C1 segment of cervical spinal cord (tissue), 14 donors: ENCODE measurements at regions not wholly inside any gene's neighbourhood (a gene's known extent, or its start where the extent isn't known, plus 50 kb on each side); places are given as distances from the start of the nearest gene placed in this dataset.

ENCODE experiments used
- DNase-seq, 14 donors: peaks; one replicate each; lab custom pipeline; 2025; lab: John Stamatoyannopoulos, UW

DNA sequence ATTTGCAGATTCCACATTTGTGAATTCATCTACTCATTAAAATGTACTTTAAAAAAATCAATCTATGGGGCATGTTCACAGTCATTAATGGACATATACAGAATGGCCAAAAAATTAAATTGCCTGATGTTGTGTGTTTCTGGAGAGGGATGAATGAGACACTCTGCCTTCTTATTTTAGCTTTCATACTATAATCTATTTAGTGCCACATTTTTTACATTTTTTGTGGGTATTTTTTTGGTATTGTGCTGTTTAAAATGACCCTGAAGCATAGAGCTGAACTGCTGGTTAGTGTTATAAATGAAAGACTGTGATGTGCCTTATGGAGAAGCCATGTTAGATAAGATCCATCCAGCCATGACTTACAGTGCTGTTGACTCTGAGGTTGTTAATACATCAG is 961.8 kb upstream of the LRRN3 start:
- DNase-seq: no peak

GRCh38 chr7:110130669-110131068 is 960.3 kb upstream of the LRRN3 start:
- DNase-seq: no peak

GRCh38 chr7:110131344-110131743 is 959.6 kb upstream of the LRRN3 start:
- DNase-seq: no peak

- DNase-seq: no peak
These were observed 951.9 kb upstream of the LRRN3 start for GRCh38 chr7:110139056-110139455.

- DNase-seq: no peak
These were observed 947.9 kb upstream of the LRRN3 start for GRCh38 chr7:110142939-110143526.

- no peak for DNase-seq
These were observed 946.3 kb upstream of the LRRN3 start for GRCh38 chr7:110144599-110144998.

- no peak for DNase-seq
These were observed 942.9 kb upstream of the LRRN3 start for GRCh38 chr7:110148054-110148453.

GRCh38 chr7:110153222-110153621 is 937.7 kb upstream of the LRRN3 start:
- no peak for DNase-seq

GRCh38 chr7:110156511-110156910 is 934.4 kb upstream of the LRRN3 start:
- DNase-seq: no peak

- no peak for DNase-seq
These were observed 933.1 kb upstream of the LRRN3 start for GRCh38 chr7:110157631-110158362.

- DNase-seq: no peak
These were observed 922.9 kb upstream of the LRRN3 start for GRCh38 chr7:110168010-110168409.

DNA sequence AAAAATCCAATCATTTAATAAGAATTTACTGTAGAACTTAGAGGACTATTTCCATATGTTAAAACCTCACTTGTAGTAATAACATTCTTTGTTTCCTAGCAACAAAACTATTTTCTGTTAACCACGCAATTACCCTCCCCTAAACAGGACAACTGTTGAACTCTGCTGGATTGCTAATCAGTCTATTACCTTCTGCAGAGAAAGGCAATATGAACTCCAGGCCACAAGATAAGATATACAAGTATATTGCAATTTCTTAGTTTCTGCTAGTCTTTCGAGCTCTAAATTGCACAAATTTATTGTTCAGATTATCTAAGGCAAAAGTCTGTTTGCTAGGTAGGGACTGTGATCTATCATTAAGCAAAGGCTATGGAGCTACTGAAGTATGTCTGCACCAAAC is 920.1 kb upstream of the LRRN3 start:
- no peak for DNase-seq

GRCh38 chr7:110177463-110177862 is 913.5 kb upstream of the LRRN3 start:
- DNase-seq: no peak

DNA sequence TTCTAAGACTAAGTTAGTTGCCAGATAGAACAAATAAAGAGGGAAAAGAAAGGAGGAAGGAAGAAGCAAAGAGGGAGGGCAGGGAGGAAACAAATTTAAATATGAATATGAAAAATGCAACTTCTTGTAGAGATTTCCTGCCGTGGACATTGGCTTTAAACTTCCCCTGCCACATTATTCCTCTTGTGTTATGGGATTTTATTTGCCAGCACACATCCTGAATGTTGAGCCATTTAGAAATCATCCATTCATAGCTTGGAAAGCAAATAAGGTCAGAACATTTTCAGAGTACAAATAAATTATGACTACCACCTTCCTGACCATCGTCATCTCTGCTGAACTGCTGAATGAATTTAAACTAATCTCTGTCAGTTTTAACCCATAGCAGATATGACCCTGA is 911.9 kb upstream of the LRRN3 start:
- DNase-seq: no peak

DNA sequence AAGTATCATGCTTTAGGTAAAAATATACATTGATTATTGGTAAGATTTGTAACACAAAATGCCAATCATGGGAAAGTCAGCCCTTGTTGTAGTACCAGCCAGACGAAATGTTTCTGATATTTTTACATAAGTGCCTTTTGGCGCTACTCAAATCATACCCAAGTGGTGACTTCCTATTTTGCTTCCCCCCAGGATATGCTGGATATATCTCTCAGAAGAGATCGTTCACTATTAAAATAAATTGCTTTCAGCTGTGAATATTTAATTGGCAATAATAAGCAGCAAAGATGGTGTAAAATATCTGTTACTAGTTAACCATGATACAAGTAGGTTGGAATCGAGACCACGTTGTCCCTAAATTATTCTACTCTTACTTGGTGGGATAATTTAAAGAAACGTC is 909.2 kb upstream of the LRRN3 start:
- no peak for DNase-seq

DNA sequence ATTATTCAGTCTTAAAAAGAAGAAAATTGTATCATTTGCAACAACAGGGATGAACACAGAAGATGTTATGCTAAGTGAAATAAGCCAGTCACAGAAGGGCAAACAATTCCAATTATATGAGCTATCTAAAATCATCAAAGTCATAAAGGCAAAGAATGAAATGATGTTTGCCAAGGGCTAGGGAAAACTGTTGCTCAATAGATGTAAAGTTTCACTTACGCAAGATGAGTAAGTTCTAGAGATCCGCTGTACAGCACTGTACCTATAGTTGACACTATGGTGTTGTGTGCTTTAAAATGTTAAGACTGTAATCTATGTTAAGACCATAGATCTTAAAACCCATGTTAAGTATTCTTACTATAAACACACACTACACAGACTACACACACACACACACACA is 904.6 kb upstream of the LRRN3 start:
- DNase-seq: no peak

DNA sequence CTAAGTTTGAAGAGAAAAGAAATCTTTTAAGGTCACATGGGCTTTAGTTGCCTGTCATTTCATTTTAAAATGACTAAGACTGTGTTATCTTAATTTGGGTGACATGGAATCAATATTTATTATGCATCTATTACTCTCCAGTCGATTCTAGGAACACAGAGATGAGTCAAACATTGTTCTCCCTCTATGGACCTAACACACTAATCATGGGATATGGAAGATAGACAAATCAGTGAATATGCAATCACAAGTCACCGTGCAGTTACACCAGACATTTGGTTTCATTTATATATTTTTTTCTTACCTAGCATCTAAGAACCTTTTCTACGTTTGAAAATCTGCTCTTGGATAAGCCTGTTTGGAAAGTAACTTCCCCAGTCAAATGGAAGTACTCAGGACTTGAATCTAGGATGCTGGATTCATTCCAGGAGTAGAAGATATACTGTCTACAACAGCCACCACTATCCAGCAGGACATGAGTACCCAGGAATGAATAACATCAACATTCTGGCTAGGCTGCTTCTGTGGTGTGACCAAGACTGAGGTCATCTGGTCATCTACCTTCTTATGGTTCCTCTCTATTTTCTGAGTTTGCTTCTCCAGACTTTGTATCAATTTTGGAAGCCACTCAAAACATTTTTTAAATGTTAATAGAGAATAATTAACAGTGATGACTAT is 902.9 kb upstream of the LRRN3 start:
- DNase-seq: no peak

DNA sequence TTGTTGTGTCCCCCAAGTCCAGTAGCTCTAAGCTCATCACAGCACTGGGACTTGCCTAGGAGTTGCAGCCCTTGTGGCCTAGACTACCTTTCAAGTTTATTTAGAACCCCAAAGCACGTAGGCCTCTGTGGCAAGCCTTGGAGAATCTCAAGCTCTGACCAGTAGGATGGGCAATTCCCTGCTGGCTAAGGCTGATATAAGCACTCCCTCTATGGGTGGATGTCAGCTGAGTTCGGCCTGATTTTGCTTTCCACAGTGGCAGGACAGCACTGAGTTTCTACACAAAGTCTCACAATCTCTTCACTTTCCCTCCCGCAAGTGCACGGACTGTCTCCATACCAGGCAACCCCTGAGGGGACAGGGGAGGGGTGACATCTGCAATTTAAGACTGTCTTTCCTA is 886.4 kb upstream of the LRRN3 start:
- no peak for DNase-seq

DNA sequence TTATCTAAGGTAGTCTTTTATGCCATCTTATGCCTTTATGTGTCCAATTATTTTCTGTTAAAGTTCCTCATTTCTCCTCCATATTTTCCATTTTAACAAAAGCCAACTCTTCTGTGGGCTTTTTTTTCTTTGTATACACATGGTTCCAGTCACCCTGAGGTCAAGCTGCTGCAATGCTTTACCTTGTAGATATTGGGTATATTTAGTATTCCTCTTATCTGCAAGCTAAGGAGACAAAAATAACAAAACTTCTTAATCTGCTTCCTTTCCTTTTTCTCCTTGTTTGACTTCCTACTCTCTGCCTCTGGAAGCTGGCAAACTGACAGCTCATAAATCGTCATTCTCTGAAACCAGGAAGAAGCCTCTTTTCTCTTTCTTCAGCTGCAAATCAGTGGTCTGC is 885.0 kb upstream of the LRRN3 start:
- DNase-seq: no peak

DNA sequence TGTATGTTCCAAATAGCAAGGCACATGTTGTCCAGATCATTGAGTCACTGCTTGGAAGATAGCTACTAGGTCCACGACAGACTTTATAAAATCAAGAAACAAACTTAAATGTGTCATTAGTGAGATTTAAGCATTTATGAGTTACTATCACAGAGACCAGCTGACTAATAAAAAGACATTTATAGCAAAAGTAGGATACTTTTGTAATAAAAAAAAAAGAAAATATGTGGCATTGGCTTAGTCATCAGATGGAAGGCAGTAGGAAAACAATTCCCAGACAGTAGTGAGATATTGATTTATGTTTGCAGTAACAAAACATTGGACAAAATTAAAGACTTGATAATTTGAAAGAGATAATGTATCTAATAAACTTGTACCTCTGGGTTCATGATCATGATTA is 881.0 kb upstream of the LRRN3 start:
- DNase-seq: no peak

DNA sequence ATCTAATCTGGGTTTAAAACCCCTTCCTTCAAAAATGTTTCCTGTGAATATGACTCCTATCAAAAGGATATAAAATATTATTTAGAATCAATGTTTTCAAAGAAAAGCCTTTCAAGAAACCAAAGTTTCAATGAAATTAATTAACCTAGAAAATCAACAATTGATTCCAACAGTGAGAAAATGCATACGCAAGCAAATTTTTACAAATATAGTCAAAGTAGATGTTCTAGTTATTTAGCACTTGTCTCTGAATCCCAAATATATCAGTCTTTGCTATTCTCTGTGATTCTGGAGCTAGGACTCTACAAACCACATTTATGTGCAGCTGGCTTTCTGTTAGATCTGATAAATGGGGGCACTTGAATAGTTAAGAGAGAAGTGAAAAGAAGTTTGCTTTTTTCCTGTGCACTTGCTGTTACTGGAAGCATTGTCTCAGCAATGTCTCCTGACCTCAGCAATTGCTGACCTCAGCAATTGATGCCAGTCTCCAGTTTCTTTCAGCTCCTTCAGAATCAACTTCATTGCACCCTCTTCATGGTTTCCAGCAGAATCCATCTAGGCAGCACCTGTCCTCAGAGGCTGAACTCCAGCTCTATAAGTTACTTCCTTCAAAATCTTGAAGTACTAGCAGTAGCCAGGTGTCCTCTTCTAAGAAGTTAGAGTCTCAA is 879.9 kb upstream of the LRRN3 start:
- DNase-seq: no peak

DNA sequence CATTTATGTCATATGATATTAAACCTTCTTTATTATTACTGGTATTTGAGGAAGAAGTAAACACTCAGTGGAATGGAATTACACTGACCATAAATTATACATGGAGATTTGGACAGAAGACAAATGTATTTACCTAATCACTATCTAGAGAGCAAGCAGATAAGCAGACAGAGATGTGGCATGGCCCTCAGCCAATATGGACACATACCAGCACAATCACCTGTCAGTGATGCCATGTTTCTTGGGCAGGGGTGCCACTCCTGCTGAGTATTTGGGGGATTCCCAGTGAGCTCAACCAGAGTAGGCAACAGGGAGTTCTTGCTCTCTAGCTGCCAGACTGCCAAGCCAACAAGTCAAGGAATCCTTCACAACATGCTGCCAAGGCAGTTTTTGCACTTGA is 866.3 kb upstream of the LRRN3 start:
- no peak for DNase-seq

GRCh38 chr7:110246118-110246517 is 844.8 kb upstream of the LRRN3 start:
- DNase-seq: no peak
